Astrocyte of the spinal cord (primary cell): ENCODE measurements at regions not wholly inside any gene's neighbourhood (a gene's known extent, or its start where the extent isn't known, plus 50 kb on each side); places are given as distances from the start of the nearest gene placed in this dataset.

Source experiments
- DNase-seq: peaks from one replicate; pipeline ENCODE4 v3.0.0; 2011; ENCODE audit warnings: low read depth, low spot score
- H3K4me3 ChIP-seq: 2 replicates; pipeline ENCODE4 v1.5.1; 2011; ENCODE audit warnings: low read depth, mild to moderate bottlenecking, low read length, moderate library complexity
- in situ Hi-C: cut with HindIII; loops from 2 replicates; pipeline ENCODE4 v1.10.0; 2017; ENCODE audit warnings: low sequenced_read_pairs
- TF ChIP-seq, protein P1 (sequence below): IDR thresholded peaks from 2 replicates; pipeline ENCODE4 v1.5.1; 2012; ENCODE audit warnings: low read depth, mild to moderate bottlenecking, low read length, inconsistent platforms

DNA sequence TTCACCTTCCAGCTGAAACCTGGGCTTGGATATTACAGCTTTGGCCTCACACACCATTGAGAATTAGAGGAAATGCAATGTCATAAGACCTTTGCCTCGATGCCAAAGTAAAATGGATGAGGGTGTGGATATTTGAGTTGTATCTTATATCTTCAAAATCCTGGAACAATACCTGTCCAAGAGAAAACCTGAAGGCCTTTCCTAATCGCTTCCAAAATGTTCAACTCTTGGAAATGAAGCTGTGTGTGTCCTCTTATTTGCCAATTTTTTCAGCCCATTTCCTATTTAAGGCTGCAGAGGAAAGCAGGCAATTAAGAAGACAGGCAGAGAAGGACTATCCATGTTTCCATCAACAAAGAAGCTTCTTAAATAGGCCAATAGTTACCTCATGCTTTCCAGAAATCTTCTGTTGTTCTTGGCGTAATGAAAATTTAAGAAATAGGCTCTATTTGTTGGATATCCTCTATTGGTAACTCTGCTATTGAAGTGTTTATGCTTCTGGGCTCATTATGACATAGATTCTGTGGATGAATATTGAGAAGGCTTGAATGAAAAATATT lies 99.5 kb upstream of the ZBTB20 start:
- no peak overlapping the region for H3K4me3 ChIP-seq
- TF ChIP-seq, protein P1, sequence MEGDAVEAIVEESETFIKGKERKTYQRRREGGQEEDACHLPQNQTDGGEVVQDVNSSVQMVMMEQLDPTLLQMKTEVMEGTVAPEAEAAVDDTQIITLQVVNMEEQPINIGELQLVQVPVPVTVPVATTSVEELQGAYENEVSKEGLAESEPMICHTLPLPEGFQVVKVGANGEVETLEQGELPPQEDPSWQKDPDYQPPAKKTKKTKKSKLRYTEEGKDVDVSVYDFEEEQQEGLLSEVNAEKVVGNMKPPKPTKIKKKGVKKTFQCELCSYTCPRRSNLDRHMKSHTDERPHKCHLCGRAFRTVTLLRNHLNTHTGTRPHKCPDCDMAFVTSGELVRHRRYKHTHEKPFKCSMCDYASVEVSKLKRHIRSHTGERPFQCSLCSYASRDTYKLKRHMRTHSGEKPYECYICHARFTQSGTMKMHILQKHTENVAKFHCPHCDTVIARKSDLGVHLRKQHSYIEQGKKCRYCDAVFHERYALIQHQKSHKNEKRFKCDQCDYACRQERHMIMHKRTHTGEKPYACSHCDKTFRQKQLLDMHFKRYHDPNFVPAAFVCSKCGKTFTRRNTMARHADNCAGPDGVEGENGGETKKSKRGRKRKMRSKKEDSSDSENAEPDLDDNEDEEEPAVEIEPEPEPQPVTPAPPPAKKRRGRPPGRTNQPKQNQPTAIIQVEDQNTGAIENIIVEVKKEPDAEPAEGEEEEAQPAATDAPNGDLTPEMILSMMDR: no peak
- in situ Hi-C loops: no loop called here
- peak; percentile 19 for DNase-seq

DNA sequence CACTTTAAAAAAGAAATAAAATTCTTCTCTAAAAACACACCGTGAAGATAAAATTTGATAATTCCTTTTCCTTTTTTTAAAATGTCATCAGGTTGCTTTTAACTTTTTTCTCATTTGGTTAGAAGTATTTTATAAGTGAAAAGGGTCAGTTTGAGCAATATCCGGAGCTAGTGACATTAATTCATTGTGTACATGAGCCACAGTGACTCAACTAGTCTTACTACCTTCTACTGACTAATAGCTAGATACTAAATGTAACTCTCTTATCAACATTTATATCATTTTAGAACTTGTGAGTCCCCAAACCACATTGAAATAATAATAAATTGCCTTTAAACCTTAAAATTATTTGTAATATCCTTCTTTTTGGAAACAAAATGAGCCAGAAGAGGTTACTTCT lies 101.2 kb upstream of the ZBTB20 start:
- DNase-seq: peak; percentile 39
- TF ChIP-seq, protein P1: no peak
- in situ Hi-C loops: no loop called here
- H3K4me3 ChIP-seq: no peak overlapping the region

DNA sequence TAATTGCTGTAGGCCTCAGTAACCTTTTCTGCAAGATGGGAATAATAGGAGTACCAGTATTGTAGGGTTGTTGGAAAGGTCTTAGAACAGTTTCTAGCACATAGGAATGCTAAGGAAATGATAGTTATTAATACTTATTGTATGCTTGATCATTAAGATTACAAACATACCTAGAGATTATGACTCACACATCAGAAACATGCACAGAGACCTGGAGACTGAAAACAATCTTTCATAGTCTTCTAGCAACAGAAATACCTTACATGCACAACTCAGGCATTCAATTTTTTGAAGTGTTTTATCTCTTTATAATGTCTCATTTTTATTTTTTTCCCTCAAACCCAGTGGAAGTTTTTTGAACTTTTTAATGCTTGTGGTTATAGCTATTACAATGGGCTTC lies 104.4 kb upstream of the ZBTB20 start:
- TF ChIP-seq, protein P1: no peak
- DNase-seq: no peak
- H3K4me3 ChIP-seq: no peak overlapping the region
- in situ Hi-C loops: no loop called here

DNA sequence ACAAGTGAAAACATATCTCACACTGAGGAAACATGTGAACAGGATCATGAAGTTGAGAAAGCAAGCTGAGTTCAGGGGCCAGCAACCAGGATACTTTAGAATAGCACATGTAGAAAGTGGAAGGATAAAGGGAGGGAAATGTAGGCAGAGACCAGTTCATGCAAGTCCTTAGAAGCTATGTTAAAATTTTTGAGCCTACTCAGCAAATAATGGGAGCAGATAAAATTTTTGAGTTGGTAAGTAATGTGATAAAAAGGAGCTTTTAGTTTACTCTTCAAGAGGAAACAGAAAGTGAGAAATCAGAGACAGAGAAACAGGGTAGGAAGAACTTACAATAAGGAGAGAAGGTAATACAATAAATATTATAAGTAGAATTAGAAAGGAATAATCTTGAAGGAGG lies 105.6 kb upstream of the ZBTB20 start:
- no peak overlapping the region for H3K4me3 ChIP-seq
- DNase-seq: no peak
- in situ Hi-C loops: no loop called here
- TF ChIP-seq, protein P1: no peak

DNA sequence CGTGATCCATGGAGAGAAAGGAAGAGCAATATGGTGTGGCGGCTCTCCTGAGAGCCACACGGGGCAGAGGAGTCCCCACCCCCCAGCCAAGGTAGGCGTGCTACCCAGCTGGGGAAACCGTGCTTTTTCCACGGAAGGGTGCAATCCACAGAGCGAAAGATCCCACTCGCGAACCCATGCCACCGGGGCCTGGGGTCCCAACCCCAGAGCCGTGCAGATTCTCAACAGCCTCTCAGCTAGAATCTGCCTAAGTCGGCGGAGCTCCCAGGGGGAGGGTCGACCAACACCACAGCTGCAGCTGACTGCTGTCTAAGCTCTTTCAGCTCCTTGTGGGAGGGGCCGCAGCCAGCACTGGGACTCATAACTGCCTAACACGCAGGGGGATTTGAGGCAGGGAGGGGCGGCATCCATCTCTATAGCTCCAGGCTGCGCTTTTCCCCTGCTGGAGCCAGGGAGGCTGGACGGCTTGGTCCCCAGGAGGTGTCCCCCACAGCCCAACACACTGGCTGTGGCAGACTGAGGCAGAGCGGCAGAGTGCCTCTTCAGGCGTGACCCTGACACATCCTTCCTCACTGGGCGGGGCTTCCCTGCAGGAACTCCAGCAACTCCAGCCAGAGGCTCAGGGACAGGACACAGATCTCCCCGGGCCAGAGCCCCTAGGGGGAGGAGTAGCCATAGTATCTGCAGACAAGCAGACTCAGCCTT lies 107.6 kb upstream of the ZBTB20 start:
- no peak for DNase-seq
- H3K4me3 ChIP-seq: no peak overlapping the region
- in situ Hi-C loops: no loop called here
- TF ChIP-seq, protein P1: no peak

DNA sequence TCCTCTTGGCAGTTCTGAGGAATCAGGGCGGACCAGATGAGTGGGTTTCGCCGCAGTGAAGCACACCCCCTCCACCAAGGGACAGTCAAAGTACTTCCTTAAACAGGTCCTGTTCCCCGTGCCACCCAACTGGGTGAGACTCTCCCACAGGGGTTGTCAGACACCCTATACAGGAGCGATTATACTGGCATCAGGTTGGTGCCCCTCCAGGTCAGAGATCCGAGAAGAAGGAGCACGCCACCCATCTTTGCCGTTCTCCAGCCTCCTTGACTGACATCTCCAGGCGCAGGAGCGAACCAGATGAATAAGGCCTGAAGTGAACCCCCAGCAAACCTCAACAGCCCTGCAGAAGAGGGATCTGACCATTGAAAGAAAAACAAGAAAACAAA lies 108.1 kb upstream of the ZBTB20 start:
- TF ChIP-seq, protein P1: no peak
- no peak overlapping the region for H3K4me3 ChIP-seq
- no peak for DNase-seq
- in situ Hi-C loops: no loop called here
